HG02970 (cell line): ENCODE measurements at regions not wholly inside any gene's neighbourhood (a gene's known extent, or its start where the extent isn't known, plus 50 kb on each side); places are given as distances from the start of the nearest gene placed in this dataset.
A peak's percentile ranks its signal among the peaks of the same experiment; 100 is the strongest.

Source experiments
- ATAC-seq: cut with Tn5 transposase; IDR thresholded peaks from one replicate; pipeline ENCODE4 v1.9.1; 2021; ENCODE audit warnings: mild to moderate bottlenecking, moderate library complexity, moderate number of reproducible peaks; ENCODE audit not compliant: unreplicated experiment, low FRiP score

DNA sequence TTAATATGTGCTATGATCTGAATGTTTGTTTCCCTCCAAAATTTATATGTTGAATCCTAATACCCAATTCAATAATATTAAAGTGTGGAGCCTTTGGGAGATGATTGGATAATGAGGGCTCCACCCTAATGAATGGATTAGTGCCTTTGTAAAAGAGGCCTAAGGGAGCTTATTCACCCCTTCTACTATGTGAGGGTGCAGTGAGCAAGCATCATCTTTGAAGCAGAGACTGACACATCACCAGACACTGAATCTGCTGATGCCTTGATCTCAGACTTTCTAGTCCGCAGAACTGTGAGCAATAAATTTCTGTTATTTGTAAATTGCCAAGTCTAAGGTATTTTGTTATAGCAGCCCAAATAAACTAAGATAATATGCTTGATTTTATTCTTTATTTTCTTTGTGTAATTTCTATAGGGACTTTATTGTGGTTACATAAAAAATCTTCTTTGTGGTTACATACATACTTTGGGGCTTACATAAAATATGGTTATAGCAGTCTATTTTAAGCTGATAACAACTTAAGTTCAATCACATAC is 131.1 kb upstream of the SLC38A2 start:
- ATAC-seq, result no peak

DNA sequence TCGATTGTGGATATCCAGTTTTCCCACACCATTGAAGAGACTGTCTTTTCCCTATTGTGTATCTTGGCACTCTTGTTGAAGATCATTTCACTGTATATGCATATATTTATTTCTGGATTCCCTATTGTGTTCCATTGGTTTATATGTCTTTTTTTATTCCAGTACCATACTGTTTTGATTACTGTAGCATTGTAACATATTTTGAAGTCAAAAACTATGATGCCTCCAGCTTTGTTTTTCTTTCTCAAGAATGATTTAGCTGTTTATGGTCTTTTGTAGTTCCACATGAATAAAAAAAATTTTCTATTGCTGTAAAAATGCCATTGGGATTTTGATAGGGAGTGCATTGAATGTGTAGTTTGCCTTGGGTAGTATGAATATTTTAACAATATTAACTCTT is 128.1 kb upstream of the SLC38A2 start:
- ATAC-seq, result no peak

DNA sequence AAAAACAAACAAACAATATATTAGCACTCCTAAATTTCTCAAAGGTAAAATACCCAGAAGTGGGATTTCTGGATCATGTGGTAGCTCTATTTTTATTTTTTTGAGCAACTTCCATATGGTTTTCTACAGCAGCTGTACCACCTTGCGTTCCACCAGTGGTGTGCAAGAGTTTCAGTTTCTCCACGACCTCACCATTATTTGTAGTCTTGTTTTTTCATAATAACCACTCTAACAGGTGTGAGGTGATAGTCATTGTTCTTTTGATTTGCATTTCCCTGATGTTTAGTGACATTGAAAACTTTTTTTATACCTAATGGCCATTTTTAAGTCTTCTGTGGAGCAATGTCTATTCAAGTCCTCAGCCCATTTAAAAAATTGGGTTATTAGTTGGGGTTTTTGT is 127.3 kb upstream of the SLC38A2 start:
- ATAC-seq, result peak; percentile 66

DNA sequence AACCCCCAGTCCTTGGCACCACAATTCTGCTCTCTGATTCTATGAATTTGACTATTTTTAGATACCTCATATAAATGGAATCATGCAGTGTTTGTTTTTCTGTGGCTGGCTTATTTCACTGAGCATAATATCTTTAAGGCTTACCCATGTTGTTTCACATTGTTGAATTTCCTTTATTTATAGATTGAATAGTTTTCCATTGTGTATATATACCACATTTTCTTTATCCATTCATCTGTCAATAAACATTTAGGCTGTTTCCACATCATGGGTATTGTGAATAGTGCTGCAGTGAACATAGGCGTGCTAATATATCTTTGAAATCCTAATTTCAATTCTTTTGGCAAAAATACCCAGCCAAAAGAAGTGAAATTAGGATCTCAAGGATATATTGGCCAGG is 126.7 kb upstream of the SLC38A2 start:
- ATAC-seq, result no peak

DNA sequence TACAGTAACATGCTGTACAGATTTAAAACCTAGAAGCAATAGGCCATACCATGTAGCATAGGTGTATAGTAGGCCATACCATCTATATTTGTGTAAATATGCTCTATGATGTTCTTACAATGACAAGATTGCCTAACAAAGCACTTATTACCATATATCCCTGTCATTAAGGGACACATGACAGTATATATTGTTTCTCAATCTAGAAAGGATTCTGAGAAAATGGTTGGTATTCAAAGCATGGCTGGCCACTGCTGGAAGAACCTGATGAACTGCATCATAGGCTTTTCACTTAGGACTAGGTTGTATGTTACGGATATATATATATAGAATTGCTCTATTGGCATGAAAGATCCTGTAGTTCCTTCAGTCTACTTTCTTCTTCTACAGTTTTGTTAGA is 125.2 kb upstream of the SLC38A2 start:
- no peak for ATAC-seq

DNA sequence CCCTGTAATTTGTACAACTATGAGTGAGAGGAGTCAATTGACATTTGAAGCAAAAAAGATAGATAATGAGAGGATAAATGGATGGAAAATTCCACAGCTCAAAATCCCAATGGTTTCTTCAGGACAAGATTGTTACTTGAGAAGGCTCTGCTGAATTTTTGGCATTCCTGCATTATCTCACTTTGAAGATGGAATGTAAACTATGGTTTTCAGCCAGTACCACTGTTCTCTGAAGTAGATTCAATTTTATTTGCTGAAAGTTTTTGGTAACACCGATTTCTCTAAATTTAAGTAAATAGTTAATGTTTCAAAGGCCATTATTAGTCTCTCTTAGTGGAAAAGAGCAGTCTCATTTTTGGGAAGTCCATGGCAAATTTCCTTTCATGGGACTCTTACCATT is 121.9 kb upstream of the SLC38A2 start:
- ATAC-seq, result no peak

DNA sequence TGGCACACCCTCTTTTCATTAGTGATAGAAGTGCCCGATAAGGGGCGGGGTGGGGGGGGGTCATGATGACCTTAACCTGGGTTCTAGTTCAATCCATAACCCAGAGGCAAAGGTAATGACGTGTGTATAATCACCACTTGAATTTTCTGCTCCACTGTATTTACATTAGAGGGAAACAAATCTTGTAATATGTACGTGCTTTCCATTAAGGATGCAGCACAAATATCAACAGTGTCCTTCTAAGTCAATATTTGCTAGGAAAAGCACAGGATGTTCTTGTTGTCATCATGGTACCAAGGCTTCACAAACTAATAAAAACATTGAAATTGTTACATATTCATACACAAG is 121.2 kb upstream of the SLC38A2 start:
- no peak for ATAC-seq

DNA sequence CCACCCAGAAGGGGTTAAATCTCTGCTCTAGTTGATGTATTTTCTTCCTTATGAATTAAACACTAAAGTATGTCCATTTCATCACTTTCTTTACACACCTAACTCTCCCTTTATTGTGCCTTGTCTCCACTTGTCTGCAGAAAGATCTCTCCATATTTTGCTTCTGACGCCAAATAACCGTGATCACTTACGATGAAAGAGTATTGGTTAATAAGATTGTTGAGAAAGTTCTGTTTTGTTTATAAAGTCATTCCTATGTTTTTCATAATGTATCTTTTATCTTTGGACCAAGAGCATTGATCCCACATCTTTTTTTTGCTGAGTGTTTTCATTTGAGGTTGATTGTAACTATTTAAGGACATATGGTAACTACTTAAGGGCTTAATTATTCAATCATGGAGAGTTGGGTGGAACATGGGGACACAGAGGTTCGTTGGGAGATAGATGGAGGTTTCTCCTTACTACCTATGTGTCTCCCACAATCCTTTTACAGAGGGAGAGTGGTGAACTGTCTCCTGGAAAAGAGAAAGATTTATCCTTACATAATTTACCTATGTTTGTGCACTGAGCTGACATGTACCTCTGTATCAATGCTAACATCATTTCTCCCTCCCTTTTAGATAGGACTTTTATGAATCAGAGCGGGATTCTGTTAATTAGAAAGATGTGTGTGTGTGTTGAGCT is 120.7 kb upstream of the SLC38A2 start:
- ATAC-seq, result no peak

DNA sequence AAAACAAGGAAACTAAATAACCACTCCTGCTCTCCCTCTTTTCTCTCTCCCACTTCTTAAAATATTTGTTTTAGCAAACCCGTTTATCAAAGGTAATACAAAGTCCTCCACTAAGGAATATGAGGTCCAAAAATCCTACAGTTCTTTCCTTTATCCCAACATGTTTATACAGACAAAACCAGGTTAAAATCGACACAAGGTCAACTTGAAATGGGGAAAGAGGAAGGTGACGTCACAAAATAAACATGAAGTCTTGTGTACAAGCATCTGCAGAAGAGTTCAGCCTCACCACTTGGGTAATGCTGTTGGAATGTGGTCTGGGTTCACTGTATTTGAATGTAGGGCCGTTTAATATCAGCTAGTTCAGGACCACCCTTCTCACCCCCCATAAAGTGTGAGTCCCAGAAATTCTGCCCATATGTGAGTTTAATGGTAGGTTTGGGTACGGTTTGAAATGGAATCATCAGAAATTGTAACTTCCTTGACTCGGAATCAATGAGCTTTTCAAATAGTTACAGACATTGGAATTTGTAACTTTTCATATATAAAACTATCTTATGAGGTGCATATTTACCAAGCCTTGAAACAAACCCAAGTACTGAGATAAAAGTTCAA is 120.0 kb upstream of the SLC38A2 start:
- ATAC-seq, result no peak

DNA sequence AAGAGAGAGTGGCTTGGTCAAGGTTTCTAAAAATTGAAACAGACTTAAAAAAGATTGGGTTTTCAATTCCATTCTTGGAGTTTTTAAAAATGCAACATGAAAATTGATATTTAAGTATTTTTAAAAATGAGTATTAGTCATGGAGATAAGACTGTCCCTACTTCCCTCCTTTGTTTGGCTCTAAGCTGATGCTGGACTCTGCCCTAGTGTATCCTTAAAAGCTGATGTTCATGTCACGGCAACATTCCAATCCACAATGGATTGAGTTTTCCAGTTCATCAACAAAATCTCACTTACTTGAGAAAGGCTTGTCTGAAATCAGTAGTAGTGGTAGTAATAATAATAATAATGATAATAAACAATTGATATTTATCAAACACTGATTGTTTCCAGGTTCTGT is 119.0 kb upstream of the SLC38A2 start:
- ATAC-seq, result no peak

DNA sequence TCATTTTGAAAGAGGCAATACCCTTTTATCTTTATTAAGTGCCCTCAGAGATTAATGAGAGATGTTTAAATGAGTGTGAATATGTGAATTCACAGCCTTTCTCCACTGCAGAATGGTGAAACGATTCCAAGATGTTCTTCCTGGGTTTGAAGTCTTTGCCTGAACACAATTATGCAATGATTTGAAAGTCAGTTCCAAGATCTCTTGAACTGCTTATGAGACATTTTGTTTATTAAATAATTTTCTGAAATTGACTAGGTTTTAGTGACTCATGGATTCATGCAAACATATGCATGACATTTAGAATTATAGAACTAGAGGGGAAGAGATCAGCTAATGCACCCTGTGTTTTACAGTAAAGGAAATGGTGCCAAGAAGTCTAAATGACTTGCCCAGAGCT is 118.1 kb upstream of the SLC38A2 start:
- ATAC-seq, result no peak

DNA sequence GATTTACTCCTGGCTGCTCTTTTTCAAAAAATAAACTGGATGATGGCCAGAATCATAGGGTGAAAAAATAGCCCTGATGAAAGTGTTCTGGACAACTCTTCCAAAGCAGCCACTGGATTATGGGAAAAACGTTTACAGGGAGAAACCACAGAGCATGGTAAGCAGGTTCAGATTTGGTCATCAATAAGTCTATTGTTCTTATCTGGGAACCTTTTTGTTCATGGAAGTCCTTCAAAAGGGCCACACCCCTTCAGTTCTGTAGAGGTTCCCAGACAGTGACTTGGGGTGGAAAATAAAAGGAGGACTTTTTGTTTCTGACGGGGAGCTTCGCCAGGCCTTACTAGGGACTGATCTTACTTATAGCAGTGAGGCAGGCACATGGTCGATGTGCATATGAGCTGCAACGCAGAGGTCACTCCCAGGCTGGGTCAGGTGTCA is 117.4 kb upstream of the SLC38A2 start:
- no peak for ATAC-seq

DNA sequence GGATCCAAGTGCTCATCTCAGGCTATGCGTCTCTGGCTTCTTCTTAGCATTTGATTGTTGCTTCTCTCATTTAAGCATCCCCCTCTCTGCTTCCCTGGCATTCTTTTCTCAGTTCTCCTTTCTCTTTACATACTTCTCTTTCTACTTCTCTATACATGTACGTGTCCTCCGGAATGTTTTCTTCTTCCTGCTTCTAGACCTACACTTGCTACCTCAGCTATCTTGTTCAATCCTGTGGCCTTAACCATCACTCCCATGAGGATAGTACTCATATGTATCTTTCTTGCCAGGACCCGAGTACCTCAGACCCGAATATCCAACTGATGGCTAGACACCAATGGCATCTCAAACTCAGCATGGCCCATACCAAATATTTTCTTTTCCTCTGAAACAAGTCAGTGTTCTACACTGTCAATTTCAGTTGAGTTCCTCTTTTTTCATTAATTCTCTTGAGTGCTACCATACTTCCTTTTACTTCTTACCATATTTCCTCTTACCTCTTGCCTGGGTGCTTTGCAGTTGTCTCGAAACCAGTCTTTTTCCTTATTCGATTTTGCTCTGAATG is 115.1 kb upstream of the SLC38A2 start:
- no peak for ATAC-seq

DNA sequence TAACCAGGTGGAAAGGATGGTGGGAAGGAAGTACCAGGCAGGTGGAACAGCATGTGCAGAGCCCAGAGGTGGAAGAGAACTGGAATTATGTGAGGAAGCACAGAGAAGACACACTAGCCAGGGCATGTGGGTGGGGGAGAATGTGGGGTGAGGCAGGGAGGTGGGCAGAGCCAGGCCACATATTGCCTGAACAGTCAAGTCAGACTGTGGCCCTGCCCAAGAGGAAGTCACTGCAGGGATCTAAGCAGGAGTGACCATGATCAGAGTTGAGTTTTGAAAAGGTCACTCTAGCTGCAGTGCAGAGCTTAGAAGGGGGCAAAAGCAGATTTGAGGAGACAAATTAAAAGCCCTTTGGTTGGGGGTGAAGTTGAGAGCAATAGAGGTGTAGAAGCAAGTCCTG is 114.0 kb upstream of the SLC38A2 start:
- ATAC-seq, result no peak

DNA sequence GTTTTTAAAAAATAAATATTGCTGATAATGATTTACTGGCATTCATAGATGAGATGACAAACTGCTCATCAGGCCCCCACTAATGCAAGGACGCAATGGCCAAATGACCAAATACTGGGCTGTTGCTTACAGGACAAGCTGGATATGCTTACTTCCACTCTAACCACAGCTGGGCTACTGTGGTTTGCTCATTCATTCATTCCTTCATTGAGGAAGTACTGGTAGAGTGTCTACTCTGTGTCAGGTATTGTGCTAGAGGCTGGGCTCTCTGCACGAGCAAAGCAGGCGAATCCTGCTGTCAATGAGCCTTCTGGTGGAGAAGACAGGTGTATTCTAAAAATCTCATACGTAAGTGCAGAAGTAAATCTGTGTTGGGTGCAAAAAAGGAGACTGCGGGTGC is 113.3 kb upstream of the SLC38A2 start:
- ATAC-seq, result no peak

DNA sequence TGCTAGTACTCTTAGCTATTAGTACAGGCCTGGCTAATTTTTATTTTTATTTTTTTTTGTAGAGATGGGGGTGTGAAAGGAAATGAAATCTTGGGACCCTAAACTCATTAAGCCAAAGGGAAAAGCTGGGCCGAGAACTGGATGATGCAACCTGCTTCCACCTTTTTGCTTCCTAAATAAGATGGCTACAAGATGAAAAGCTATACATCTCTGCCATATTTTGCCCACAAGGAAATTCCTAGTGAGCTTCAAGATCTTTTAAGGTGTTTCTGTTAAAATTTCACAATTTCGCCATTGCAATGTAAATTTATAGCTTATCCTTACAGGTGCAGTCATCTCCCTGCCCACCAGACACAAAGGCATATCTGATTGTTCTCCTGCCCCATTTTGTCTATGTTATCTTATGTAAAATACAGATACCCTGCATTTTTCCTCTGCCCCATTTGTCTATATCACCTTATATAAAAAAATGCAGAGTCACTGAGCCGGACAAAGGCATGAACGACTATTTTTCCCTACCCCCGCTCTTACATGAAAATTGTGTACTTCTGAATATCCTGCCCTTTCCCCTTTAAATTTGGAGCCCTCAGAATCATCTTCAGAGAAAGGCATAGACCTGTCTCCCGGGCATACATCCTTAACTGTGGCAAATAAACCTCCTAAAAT is 112.0 kb upstream of the SLC38A2 start:
- ATAC-seq, result no peak

DNA sequence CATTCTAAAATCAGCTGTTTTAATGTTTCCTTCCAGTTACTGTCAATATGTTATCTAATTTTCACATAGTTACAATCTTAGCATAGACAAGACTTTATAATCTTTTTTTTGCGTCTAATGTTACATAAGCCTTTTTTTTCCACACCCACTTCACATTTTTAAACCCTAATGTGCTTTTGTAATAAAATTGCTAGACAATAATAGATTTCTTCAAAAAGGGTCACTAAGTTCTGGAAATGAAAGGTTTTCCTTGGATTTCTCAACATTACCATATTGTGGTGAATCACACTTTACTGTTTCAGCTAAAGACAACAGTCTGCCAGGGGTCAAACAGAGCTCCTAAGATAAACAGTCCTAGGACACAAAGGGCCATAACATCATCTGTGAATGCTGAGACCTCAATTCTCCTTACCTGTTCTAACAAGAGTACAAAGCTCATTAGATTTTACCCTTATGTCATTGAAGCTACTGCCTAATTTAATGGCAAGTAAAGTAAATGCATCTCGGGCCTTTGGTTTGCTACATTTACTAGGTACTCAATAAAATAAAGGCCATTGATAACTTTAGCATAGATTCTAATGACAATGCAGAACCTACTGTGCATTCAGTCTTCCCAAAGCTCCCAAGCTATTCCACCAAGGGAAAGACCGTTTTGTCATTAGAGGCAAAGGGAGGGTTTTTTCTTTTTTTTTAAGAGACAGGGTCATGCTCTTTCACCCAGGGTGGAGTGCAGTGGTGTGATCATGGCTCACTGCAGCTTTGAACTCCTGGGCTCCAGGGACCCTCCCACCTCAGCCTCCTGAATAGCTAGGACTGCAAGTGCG is 111.2 kb upstream of the SLC38A2 start:
- no peak for ATAC-seq

DNA sequence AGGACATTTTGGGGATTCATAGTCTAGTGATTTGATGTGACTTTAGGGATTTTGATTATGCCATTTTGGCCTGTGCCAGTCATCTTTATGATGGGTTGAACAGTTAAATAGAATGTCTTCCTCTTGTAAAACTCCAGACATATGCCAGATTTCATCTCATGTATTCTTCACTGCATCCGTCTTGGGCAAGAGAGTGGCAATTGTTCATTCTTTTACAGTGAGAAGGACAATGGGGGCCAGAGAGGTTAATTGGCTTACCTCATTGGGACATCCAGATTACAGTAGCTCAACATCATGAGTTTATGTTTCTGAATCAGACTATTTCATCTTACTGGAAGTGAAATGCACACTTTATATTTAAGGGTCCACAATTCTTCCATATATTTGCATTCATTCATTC is 108.2 kb upstream of the SLC38A2 start:
- ATAC-seq, result no peak

DNA sequence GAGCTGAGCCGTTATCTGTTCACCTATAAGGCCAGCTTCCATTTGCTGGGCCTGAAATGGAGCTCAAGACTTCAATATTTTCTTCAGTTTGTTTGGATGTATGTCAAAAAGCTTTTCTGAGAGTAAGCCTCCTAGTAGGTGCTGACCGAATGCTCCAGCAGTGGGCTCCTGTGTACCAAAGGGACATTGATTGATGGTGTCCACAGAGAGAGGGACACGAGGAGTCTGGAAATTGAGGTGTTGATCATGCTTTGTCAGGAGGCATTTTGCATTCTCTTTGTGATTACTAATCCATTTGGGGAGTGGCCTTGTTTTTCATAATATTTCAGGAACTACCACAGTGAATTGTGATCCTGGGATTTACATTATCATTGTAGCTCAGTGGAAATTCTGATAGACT is 107.7 kb upstream of the SLC38A2 start:
- ATAC-seq, result no peak

DNA sequence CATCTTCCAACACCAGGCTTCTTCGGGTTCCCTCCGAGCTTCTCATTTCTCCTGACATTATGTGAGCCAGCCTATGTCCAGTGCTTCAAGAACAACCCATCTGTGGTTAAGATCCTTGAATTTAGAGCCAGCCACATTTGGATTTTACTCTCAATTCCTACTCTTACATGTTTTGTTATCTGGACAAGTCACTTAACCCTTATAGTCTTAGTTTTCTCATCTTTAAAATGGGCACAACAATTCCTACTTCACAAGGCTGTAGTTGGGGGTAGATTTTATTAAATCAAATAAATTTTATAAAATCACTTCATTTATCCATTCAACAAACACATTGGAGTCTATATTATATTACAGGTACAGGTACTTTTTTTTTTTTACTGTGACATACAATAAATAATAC is 105.5 kb upstream of the SLC38A2 start:
- no peak for ATAC-seq

DNA sequence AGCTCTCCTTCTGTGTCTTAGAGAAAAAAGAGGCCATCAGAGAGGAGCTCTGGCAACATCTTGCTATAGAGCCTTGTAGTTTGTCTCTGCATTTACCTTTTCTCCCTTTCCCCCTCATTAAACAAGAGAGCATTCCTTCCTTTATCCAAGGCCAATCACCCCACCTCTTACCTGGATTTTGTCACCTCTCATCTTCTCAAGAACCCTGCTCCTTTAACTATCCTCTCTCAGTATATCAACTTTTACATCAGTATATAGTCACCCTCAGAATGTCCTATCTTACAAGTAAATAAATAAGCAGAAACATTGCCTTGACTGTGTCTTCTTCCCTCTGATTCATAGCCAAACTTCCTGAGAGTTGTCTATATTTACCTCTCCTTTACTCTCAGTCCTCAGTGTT is 105.0 kb upstream of the SLC38A2 start:
- no peak for ATAC-seq
